Left cardiac atrium (tissue), 4 donors: ENCODE measurements at regions not wholly inside any gene's neighbourhood (a gene's known extent, or its start where the extent isn't known, plus 50 kb on each side); places are given as distances from the start of the nearest gene placed in this dataset.

Experiments used
- ATAC-seq, 2 donors: fragments of 200-7000 bp; cut with Tn5 transposase; one replicate each; pipeline ENCODE4 v1.9.1; 2020; ENCODE audit warnings: mild to moderate bottlenecking in 2 of 2, moderate library complexity in 2 of 2
- DNase-seq: peaks from one replicate; pipeline ENCODE4 v3.0.0-alpha.2; 2020
- intact Hi-C, 2 donors: fragments of 100-400 bp; cut with DNase I; formaldehyde crosslinking; loops; one replicate each; pipeline versions ENCODE4 v1.14.1 to v1.15.1; 2022 to 2023
- donor health status: DM: no; HTN: yes; CAD: no.
- donor health status: DM: no; HTN: yes; CAD: no; lungs with severe emphysema.
- donor health status: DM: yes; HTN: yes; CAD: no.
- donor health status: Dilated cardiomyopathy.

GRCh38 chr1:38270849-38271633 lies 224.4 kb upstream of the POU3F1 start:
- intact Hi-C loops, result no loop called here
- ATAC-seq, result no peak

DNA sequence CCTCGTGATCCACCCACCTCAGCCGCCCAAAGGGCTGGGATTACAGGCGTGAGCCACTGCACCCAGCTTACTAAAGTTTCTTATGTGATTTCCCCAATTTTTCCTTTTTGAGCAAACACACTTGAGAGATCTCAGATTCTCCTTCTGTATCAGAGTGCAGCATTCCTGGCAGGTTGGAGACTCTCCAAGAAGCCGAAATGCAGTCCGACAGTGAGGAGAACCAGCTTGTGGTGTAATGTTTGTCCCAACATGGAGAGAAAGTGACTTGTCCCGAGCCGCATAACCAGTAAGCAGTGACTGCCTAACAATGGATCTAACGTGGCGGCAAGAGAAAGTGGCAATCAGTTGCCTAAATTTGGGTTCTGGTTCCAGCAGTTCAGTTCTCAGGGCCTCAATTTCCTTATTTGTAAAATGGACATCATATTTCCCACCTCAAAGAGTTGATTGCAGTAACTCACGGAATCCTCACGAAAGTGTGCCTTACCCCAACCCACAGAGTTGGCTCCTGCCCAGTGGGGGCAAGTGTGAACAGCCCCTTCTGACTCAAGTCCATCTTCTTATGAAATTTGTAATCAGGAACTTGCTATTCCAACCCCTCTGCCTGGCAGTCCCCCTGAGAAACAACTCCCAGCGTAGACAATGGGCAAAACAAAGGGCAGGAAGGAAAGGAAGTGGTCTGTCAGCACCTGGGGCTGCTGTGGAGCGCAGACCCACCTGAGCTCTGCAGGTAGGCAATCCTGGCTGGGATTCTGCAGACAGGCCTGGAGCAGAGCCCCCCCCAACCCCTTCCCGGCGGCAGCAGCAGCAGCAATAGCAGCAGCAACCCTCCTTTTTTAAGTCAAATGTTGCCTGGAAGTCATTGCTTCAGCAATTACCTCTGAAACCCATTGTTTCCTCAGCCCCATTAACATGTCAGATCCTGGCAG lies 223.6 kb upstream of the POU3F1 start:
- intact Hi-C loops, result no loop called here
- ATAC-seq (no peak), DNase-seq (no peak)

More at GRCh38 chr1:38270849-38271633, 224.4 kb upstream of the POU3F1 start:
- DNase-seq, result no peak

- intact Hi-C loops, result no loop called here
- ATAC-seq (no peak), DNase-seq (no peak)
These were observed 221.6 kb upstream of the POU3F1 start for GRCh38 chr1:38268226-38268625.

DNA sequence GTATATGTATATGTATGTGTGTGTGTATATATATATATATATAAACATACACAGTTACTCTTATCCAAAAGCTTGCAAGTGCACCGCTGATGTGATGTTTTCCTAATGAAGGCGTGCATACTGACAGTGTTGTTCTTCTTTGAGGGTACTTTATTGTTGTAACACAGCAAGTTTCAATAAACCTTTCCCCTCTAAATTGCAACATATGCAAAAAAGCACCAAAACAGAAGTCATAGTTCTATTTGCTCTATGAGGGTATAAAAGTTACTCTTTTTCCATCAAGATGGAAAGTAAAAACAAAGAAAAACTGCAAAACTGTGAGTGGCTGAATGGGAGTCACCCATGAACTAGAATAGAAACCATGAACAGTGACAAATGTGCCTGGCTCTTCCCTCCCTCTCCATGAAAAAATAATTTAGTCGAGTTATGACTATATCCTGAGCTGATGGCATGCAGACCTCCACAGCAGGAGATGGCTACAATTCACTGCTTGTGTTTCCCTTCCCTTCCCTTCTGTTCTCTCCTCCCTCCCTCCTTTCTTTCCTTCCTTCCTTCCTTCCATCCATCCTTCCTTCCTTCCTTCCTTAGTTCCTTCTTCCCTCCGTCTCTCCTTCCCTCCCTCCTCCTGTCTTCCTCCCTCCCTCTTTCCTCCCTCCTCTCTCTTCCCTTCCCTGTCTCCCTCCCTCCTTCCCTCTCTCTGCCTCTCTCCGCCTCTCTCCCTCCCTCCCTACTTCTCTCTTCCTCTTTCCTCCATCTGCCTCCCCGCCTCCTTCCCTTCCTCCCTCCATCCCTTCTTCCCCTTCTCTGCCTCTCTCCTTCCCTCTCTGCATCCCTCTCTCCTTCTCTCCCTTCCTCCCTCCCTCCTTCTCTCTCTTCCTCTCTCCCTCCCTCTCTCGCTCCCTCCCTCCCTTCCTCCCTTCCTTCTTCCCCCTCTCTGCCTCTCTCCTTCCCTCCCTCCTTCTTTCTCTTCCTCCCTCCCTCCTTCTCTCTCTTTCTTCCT lies 220.7 kb upstream of the POU3F1 start:
- intact Hi-C loops, result no loop called here
- DNase-seq (no peak), ATAC-seq (no peak)

DNA sequence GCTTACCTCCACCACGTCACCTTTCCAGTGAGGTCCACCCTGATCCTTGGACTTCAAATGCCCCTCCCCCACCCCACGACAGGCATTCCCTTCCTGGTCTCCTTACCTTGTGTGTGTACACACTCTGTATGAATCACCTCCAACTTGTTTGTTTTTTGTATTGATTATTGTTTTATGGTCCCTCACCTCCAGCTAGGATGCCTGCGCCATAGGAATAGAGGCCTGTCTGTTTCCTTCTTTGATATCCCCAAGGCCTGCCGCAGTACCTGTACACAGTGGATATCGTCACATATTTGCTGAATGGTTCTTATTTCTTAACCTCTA lies 219.6 kb upstream of the POU3F1 start:
- intact Hi-C loops, result no loop called here
- ATAC-seq, result no peak
- no peak for DNase-seq

DNA sequence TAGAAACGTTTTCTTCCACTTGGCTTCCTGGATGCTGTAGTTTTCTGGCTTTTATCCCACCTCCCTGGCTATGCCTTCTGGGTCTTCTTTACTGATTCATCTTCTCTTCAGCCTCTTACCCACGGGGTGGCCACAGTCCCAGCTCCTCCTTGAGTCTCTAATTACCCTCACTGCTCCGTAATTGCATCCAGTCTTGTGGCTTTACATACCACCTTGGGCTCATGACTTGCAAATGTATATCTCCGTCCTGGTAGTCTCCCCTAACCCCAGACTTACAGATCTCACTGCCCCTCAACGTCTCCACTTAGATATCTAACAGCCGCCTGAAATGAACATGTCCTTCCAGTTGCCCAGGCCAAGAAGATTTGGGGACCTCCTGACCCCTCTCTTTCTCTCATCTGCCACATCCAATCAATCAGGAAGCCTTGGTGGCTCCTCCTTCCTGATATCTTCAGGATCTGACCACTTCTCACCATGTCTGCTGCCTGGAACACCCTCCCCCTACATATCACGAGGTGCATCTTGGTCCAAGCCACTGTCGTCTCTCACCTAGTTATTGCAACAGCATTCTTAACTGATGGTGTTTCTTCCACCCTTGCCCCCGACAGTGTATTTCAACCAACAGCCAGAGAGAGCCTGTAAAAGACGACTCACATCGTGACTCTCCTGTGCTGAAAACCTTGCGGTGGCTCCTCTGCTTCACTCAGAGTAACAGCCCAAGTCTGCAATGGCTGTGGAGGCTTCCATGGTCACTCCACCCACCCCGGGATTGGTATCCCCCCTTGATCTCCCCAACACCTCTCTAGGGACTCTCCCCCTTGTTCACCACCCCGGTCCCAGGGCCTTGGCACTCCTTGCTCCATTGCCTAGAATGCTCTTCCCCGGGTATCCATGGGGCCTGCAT lies 219.0 kb upstream of the POU3F1 start:
- intact Hi-C loops, result no loop called here
- ATAC-seq, result no peak
- DNase-seq, result no peak

DNA sequence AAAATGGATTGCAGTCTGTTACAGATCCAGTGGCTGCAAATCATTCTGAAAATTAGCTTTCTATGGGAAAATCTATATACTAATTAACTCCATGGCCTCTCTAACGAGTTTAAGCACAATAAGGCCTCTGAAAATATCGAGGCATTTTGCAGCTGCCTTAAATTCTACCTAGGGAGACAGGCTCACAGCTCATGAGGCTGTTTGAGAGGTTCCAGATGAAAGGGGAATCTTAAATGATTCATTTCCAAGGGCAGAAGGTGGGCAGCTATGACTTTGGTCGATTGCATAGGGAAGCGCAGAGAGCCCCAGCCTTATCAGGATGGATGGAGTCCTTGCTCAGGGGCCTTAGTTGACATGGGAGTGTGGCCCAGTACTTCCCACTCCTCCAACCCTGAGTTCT lies 216.8 kb upstream of the POU3F1 start:
- ATAC-seq, result no peak
- intact Hi-C loops, result no loop called here
- DNase-seq, result no peak

GRCh38 chr1:38261574-38261973 lies 215.0 kb upstream of the POU3F1 start:
- no peak for DNase-seq
- intact Hi-C loops, result no loop called here
- ATAC-seq, result no peak

- DNase-seq (no peak), ATAC-seq (no peak)
- intact Hi-C loops, result no loop called here
These were observed 211.6 kb upstream of the POU3F1 start for GRCh38 chr1:38258085-38258627.

DNA sequence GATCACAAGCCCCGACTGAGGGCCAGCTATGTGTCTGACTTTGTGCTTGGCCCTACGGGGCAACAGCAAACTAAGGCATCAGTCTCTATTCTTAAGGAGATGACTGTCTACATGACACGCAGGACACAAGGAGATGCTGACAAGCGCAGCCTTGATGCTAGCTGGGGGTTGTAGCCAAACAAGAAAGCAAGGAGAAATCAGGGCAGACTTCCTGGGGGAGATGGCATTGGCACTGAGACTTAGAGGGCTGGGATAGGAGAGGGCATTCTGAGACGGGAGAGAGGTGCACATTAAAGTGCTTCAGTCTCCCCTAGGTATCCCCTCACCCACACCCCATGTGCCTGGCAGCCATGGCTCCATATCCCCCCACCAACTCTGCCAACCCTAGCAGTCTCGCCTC lies 210.8 kb upstream of the POU3F1 start:
- intact Hi-C loops, result no loop called here
- no peak for ATAC-seq
- no peak for DNase-seq

DNA sequence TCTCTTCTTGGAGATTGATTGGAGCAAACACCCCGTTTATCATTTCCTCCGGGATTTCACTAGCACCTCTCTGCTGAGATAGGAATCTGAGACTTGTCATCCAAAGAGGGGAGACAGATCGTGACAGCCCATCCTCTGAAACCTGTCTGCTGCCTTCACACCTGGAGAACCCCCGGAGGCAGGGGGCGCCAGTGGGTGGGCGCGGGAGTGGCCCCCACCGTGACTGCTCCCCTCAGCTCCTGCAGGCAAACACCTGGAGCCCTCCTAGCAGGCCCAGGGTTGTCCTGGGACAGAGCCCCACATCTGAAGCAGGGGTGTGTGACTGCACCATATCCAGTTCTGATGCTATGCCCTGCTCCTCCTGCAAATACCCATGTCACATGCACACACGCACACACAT lies 209.5 kb upstream of the POU3F1 start:
- DNase-seq (no peak), ATAC-seq (no peak)
- intact Hi-C loops, result no loop called here

DNA sequence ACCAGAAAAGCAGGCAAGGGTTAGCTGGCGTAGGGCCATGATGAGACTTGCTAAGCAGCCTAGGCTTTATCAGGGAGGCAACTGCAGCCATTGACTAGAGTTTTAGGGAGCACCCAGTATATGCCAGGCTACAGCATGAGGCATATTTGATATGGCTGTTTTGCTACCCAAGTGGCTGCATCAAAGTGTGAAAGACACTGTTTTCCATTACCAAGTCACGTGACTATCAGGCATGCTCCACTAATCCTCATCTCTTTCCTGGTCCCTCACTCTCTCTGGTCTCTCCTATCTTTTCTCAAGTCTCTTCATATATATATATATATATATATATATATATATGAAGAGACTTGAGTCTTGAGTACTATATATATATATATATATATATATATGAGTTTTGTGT lies 206.7 kb upstream of the POU3F1 start:
- intact Hi-C loops, result no loop called here

GRCh38 chr1:38250356-38250755 lies 203.8 kb upstream of the POU3F1 start:
- no peak for DNase-seq
- intact Hi-C loops, result no loop called here
- no peak for ATAC-seq

More for the DNA sequence above, 206.7 kb upstream of the POU3F1 start:
- ATAC-seq (no peak), DNase-seq (no peak)

GRCh38 chr1:38249001-38249400 lies 202.4 kb upstream of the POU3F1 start:
- intact Hi-C loops, result no loop called here
- ATAC-seq, result no peak
- no peak for DNase-seq

GRCh38 chr1:38246955-38247952 lies 200.7 kb upstream of the POU3F1 start:
- ATAC-seq (no peak), DNase-seq (no peak)
- intact Hi-C loops, result no loop called here

DNA sequence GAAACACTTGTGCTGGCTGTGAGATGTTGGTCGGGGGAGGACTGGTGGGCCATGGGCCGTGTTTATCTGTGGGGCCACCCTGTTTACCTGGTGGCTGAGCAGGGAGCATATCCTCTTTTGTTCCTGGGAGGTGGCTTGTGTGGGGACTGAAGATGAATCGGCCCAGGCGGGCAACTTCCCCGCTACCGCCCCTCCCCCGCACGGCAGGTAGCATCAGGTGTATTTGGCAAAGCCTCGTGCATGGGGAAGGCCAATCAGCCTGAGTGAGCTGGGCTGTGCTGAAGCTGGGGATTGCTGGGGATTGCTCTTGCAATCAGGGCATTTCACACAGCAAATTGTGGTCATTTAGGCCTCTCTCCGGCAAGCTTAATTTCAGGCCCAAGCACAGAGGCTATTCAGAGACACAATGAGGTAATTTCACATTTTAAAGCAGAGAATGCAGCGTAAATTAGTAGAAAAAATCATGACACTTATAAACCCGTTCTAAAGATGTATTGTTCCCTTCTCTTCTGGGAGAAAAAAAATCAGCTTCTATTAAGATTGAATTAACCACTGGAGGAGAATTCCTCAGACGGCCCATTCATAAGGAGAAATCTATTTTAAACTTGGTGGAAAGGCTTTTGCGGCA lies 197.7 kb upstream of the POU3F1 start:
- ATAC-seq, result no peak
- DNase-seq, result no peak
- intact Hi-C loops, result no loop called here

DNA sequence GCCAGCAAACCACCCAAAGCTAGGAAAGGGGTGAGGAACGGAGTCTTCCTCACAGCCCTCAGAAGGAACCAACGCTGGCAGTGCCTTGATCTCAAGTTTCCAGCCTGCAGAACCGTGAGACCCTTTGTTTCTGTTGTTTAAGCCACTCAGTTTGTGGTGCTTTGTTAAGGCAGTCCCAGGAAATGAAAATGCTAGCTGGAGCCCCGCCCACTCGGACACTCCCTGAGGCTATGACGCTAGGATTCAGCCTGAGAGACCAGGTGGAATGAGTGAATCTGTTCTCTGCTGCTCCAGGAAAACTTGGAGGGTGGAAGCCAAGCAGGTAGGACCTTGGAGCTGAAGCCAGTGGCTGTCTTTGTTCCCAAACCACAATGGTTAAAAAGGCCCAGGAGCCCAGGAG lies 196.5 kb upstream of the POU3F1 start:
- no peak for DNase-seq
- intact Hi-C loops, result no loop called here
- ATAC-seq, result no peak
